Lower lobe of right lung (tissue), 2 donors: ENCODE measurements at regions not wholly inside any gene's neighbourhood (a gene's known extent, or its start where the extent isn't known, plus 50 kb on each side); places are given as distances from the start of the nearest gene placed in this dataset.

Source experiments
- ATAC-seq, 2 donors: fragments of 200-7000 bp; cut with Tn5 transposase; one replicate each; pipeline ENCODE4 v1.9.1; 2020 to 2022; ENCODE audit warnings: mild to moderate bottlenecking in 2 of 2, moderate library complexity in 2 of 2
- DNase-seq: peaks from one replicate; pipeline ENCODE4 v3.0.0-alpha.2; 2020
- H3K27ac ChIP-seq: fragments of 200-600 bp; one replicate; pipeline ENCODE4 v1.8.0; 2022
- H3K27me3 ChIP-seq: fragments of 200-600 bp; one replicate; pipeline ENCODE4 v1.8.0; 2022; ENCODE audit warnings: low read depth
- H3K36me3 ChIP-seq: fragments of 200-600 bp; one replicate; pipeline ENCODE4 v1.8.0; 2022; ENCODE audit warnings: mild to moderate bottlenecking
- H3K4me1 ChIP-seq: fragments of 200-600 bp; one replicate; pipeline ENCODE4 v1.8.0; 2022
- H3K4me3 ChIP-seq: fragments of 200-600 bp; one replicate; pipeline ENCODE4 v1.8.0; 2022; ENCODE audit warnings: mild to moderate bottlenecking
- H3K9me3 ChIP-seq: fragments of 200-600 bp; one replicate; pipeline ENCODE4 v1.8.0; 2022
- CTCF ChIP-seq: fragments of 200-600 bp; IDR thresholded peaks from one replicate; pipeline ENCODE4 v1.8.0; 2022; ENCODE audit warnings: antibody characterized with exemption, mild to moderate bottlenecking
- intact Hi-C: fragments of 100-400 bp; cut with DNase I; formaldehyde crosslinking; loops from one replicate; pipeline ENCODE4 v1.11.0; 2022
- donor health status: DM: no; HTN: yes; CAD: no; lungs with severe emphysema.

- DNase-seq, result no peak
- Histone ChIP-seq H3K27me3 (no peaks in the 10 kb centered on the region), H3K27ac (no peak overlapping the region), H3K9me3 (no peaks in the 10 kb centered on the region), H3K4me1 (no peaks in the 10 kb centered on the region), H3K36me3 (no peaks in the 10 kb centered on the region), H3K4me3 (no peak overlapping the region)
- TF ChIP-seq CTCF, result no peak
- ATAC-seq, result no peak
- intact Hi-C loops, result no loop called here
Measured at GRCh38 chr2:182585430-182585829, 130.6 kb upstream of the DNAJC10 start.

GRCh38 chr2:182586426-182586825 is 129.6 kb upstream of the DNAJC10 start:
- no peaks in the 10 kb centered on the region for H3K36me3 ChIP-seq
- intact Hi-C loops, result no loop called here
- no peaks in the 10 kb centered on the region for H3K4me1 ChIP-seq
- TF ChIP-seq CTCF, result no peak
- H3K27me3 ChIP-seq, result no peaks in the 10 kb centered on the region
- no peaks in the 10 kb centered on the region for H3K9me3 ChIP-seq
- DNase-seq (no peak), ATAC-seq (no peak)
- no peak overlapping the region for H3K27ac ChIP-seq
- no peak overlapping the region for H3K4me3 ChIP-seq

- no peaks in the 10 kb centered on the region for H3K9me3 ChIP-seq
- ATAC-seq, result no peak
- no peak overlapping the region for H3K4me3 ChIP-seq
- intact Hi-C loops, result no loop called here
- H3K27me3 ChIP-seq, result no peaks in the 10 kb centered on the region
- no peak for TF ChIP-seq CTCF
- no peaks in the 10 kb centered on the region for H3K4me1 ChIP-seq
- no peak overlapping the region for H3K27ac ChIP-seq
- no peak for DNase-seq
- no peaks in the 10 kb centered on the region for H3K36me3 ChIP-seq
Measured at GRCh38 chr2:182587831-182588230, 128.2 kb upstream of the DNAJC10 start.

- Histone ChIP-seq H3K36me3 (no peaks in the 10 kb centered on the region), H3K27ac (no peak overlapping the region), H3K4me1 (no peaks in the 10 kb centered on the region), H3K4me3 (no peak overlapping the region), H3K9me3 (no peaks in the 10 kb centered on the region), H3K27me3 (no peaks in the 10 kb centered on the region)
- intact Hi-C loops, result no loop called here
- DNase-seq (no peak), ATAC-seq (no peak)
- TF ChIP-seq CTCF, result no peak
Measured at GRCh38 chr2:182589121-182589520, 126.9 kb upstream of the DNAJC10 start.

- ATAC-seq (no peak), DNase-seq (no peak)
- Histone ChIP-seq H3K4me1 (no peaks in the 10 kb centered on the region), H3K36me3 (no peaks in the 10 kb centered on the region), H3K9me3 (no peaks in the 10 kb centered on the region), H3K27ac (no peak overlapping the region), H3K4me3 (no peak overlapping the region), H3K27me3 (no peaks in the 10 kb centered on the region)
- TF ChIP-seq CTCF, result no peak
- intact Hi-C loops, result no loop called here
Measured at GRCh38 chr2:182591774-182592173, 124.3 kb upstream of the DNAJC10 start.
